DOHH2 (cell line): ENCODE measurements at regions not wholly inside any gene's neighbourhood (a gene's known extent, or its start where the extent isn't known, plus 50 kb on each side); places are given as distances from the start of the nearest gene placed in this dataset.

Experiments used
- H3F3A ChIP-seq: fragments of 200-600 bp; sonication (generic), shearing (Covaris generic); 2 replicates; pipeline ENCODE4 v1.6.0; 2016; ENCODE audit warnings: antibody characterized with exemption, mild to moderate bottlenecking; ENCODE audit not compliant: control insufficient read depth, insufficient read depth
- H3K27ac ChIP-seq: fragments of 200-600 bp; sonication (generic); 2 replicates; pipeline ENCODE4 v1.5.1; 2014; ENCODE audit warnings: low read depth, mild to moderate bottlenecking, low read length, moderate library complexity
- H3K27me3 ChIP-seq: fragments of 200-600 bp; sonication (generic); 2 replicates; pipeline ENCODE4 v1.6.1; 2014; ENCODE audit warnings: mild to moderate bottlenecking, low read length, mixed read lengths; ENCODE audit not compliant: control insufficient read depth
- H3K36me3 ChIP-seq: fragments of 200-600 bp; sonication (generic); 2 replicates; pipeline ENCODE4 v1.6.1; 2014; ENCODE audit warnings: mild to moderate bottlenecking, low read length, moderate library complexity, mixed read lengths; ENCODE audit not compliant: control insufficient read depth
- H3K4me1 ChIP-seq: fragments of 200-600 bp; sonication (generic); 2 replicates; pipeline ENCODE4 v1.6.1; 2014; ENCODE audit warnings: mild to moderate bottlenecking, low read length, mixed read lengths; ENCODE audit not compliant: control insufficient read depth
- H3K4me2 ChIP-seq: fragments of 200-600 bp; sonication (generic); 2 replicates; pipeline ENCODE4 v1.6.0; 2014; ENCODE audit warnings: mild to moderate bottlenecking, low read length, moderate library complexity
- H3K4me3 ChIP-seq: fragments of 200-600 bp; sonication (generic); 2 replicates; pipeline ENCODE4 v1.5.1; 2014; ENCODE audit warnings: mild to moderate bottlenecking, low read length, mixed read lengths
- H3K79me2 ChIP-seq: fragments of 200-600 bp; sonication (generic); 2 replicates; pipeline ENCODE4 v1.6.1; 2014; ENCODE audit warnings: mild to moderate bottlenecking, low read length, mixed read lengths; ENCODE audit not compliant: control insufficient read depth
- H3K9me2 ChIP-seq: fragments of 200-600 bp; sonication (generic); replicated peaks from 2 replicates; pipeline ENCODE4 v1.6.1; 2014; ENCODE audit warnings: mild to moderate bottlenecking, low read length, mixed read lengths; ENCODE audit not compliant: control insufficient read depth
- H3K9me3 ChIP-seq: fragments of 200-600 bp; sonication (generic); 2 replicates; pipeline ENCODE4 v1.6.1; 2014; ENCODE audit warnings: antibody characterized with exemption, low read length, mixed read lengths; ENCODE audit not compliant: control insufficient read depth, insufficient read depth
- H4K20me1 ChIP-seq: fragments of 200-600 bp; sonication (generic); 2 replicates; pipeline ENCODE4 v1.6.0; 2014; ENCODE audit warnings: low read depth, mild to moderate bottlenecking, antibody characterized with exemption, low read length, moderate library complexity; ENCODE audit not compliant: control insufficient read depth, insufficient read depth
- CTCF ChIP-seq: fragments of 200-600 bp; sonication (generic); IDR thresholded peaks from one replicate; pipeline ENCODE4 v1.5.1; 2014; ENCODE audit warnings: antibody characterized with exemption, mild to moderate bottlenecking, low read depth, low read length; ENCODE audit not compliant: poor library complexity, severe bottlenecking
- EZH2phosphoT487 ChIP-seq: fragments of 200-600 bp; sonication (generic); IDR thresholded peaks from 2 replicates; pipeline ENCODE4 v1.6.1; 2017; ENCODE audit warnings: borderline replicate concordance, mild to moderate bottlenecking, antibody characterized with exemption, low read length, moderate library complexity, mixed read lengths

DNA sequence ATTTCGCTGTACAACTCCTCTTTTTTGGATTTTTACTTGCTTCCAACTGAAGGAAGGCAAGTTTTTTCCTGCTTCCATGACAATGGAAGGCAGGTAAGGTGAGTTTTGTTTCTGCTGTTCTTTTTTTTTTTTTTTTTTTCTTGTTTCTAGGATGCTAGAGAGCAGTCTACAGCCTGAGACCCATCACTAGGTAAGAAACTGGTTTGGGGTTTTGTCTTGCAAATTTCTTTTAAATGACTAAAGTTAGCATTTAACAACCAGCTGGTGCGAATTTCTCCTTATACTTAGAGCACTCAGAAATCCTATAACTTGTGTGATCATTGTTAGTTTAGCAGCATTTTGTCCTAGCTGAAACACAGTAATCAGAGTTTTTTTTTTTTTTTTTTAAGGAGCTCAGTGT is 378.4 kb upstream of the CNKSR2 start:
- Histone ChIP-seq H3K9me2 (no peaks in the 10 kb centered on the region), H3K27me3 (no peaks in the 10 kb centered on the region)

GRCh38 chrX:20989361-20989760 is 384.9 kb upstream of the CNKSR2 start:
- no peaks in the 10 kb centered on the region for H3F3A ChIP-seq
- no peaks in the 10 kb centered on the region for H3K4me1 ChIP-seq
- H3K9me3 ChIP-seq, result no peaks in the 10 kb centered on the region
- H4K20me1 ChIP-seq, result no peaks in the 10 kb centered on the region
- H3K4me3 ChIP-seq, result no peak overlapping the region
- H3K27ac ChIP-seq, result no peak overlapping the region
- no peaks in the 10 kb centered on the region for H3K27me3 ChIP-seq
- no peaks in the 10 kb centered on the region for H3K36me3 ChIP-seq
- no peaks in the 10 kb centered on the region for H3K9me2 ChIP-seq
- TF ChIP-seq EZH2phosphoT487, result no peak
- TF ChIP-seq CTCF, result no peak
- no peak overlapping the region for H3K4me2 ChIP-seq
- no peaks in the 10 kb centered on the region for H3K79me2 ChIP-seq

More for the DNA sequence above, 378.4 kb upstream of the CNKSR2 start:
- H3K36me3 ChIP-seq, result no peaks in the 10 kb centered on the region
- no peak for TF ChIP-seq CTCF
- TF ChIP-seq EZH2phosphoT487, result no peak
- H4K20me1 ChIP-seq, result no peaks in the 10 kb centered on the region
- H3K4me3 ChIP-seq, result no peak overlapping the region
- H3K4me1 ChIP-seq, result no peaks in the 10 kb centered on the region
- no peak overlapping the region for H3K27ac ChIP-seq
- no peaks in the 10 kb centered on the region for H3K9me3 ChIP-seq
- H3F3A ChIP-seq, result no peaks in the 10 kb centered on the region
- H3K79me2 ChIP-seq, result no peaks in the 10 kb centered on the region
- H3K4me2 ChIP-seq, result no peak overlapping the region

DNA sequence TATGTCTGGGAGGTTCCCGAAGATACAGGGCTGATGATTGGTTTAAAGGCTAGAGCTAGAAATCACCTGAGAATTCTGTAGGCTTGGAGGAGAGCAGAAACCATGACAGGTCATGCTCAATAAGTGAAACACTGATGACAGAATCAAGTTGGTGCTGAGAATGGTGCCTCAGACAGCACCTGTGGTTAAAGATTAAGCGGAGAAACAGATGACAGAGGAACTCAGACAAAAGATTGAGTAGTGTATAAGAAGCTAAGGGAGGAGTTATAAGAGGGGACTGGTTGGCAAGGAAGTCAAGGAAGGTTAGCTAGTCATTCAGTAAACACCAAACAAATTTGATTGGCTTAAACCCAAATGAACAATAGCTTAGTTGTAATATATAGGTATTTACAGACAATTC is 385.4 kb upstream of the CNKSR2 start:
- H3K36me3 ChIP-seq, result no peaks in the 10 kb centered on the region
- H3F3A ChIP-seq, result no peaks in the 10 kb centered on the region
- TF ChIP-seq CTCF, result no peak
- TF ChIP-seq EZH2phosphoT487, result no peak
- H3K9me2 ChIP-seq, result no peaks in the 10 kb centered on the region
- no peaks in the 10 kb centered on the region for H3K4me1 ChIP-seq
- no peaks in the 10 kb centered on the region for H3K9me3 ChIP-seq
- no peaks in the 10 kb centered on the region for H3K79me2 ChIP-seq
- no peak overlapping the region for H3K27ac ChIP-seq
- H3K27me3 ChIP-seq, result no peaks in the 10 kb centered on the region
- no peaks in the 10 kb centered on the region for H4K20me1 ChIP-seq
- no peak overlapping the region for H3K4me2 ChIP-seq
- no peak overlapping the region for H3K4me3 ChIP-seq

DNA sequence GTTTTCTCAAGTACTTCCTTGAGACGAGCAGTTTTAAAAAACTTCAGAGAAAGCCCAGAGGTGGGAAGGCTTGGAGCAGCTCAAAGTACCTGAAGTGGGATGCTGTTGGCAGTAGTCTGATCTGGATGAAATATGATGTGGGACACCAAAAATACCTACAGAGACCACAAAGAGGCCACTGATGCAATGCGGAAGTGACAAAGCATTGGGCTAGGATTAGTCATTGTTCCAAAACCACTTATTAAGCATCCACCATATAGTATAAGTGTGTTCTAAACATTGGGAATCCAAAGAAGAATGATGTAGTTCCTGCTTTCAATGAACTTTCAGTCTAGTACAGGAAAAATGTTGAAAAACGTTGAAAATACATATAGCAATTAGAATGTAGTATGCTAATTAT is 386.1 kb upstream of the CNKSR2 start:
- TF ChIP-seq EZH2phosphoT487 (no peak), CTCF (no peak)

More for the DNA sequence above, 386.1 kb upstream of the CNKSR2 start:
- Histone ChIP-seq H3F3A (no peaks in the 10 kb centered on the region), H3K36me3 (no peaks in the 10 kb centered on the region), H4K20me1 (no peaks in the 10 kb centered on the region), H3K4me3 (no peak overlapping the region), H3K27ac (no peak overlapping the region), H3K9me3 (no peaks in the 10 kb centered on the region), H3K9me2 (no peaks in the 10 kb centered on the region), H3K79me2 (no peaks in the 10 kb centered on the region), H3K4me2 (no peak overlapping the region), H3K27me3 (no peaks in the 10 kb centered on the region), H3K4me1 (no peaks in the 10 kb centered on the region)
